Smooth muscle cell (in vitro differentiated cells): ENCODE measurements at regions not wholly inside any gene's neighbourhood (a gene's known extent, or its start where the extent isn't known, plus 50 kb on each side); places are given as distances from the start of the nearest gene placed in this dataset.

Experiments
- DNase-seq: peaks from one replicate; lab custom pipeline; 2025; ENCODE audit not compliant: unreplicated experiment; lab: John Stamatoyannopoulos, UW
- H2AFZ ChIP-seq: fragments of 200-600 bp; sonication (generic); 2 replicates; pipeline ENCODE4 v1.6.0; 2016; ENCODE audit warnings: antibody characterized with exemption, low read depth, mild to moderate bottlenecking
- H3F3A ChIP-seq: fragments of 200-600 bp; sonication (generic); 2 replicates; pipeline ENCODE4 v1.6.0; 2017; ENCODE audit warnings: antibody characterized with exemption, low read depth
- H3K27ac ChIP-seq: fragments of 200-600 bp; sonication (generic); 2 replicates; pipeline ENCODE4 v1.5.1; 2016; ENCODE audit warnings: low read depth, mild to moderate bottlenecking
- H3K27me3 ChIP-seq: fragments of 200-600 bp; sonication (generic); 2 replicates; pipeline ENCODE4 v1.6.1; 2016; ENCODE audit warnings: low read depth, mild to moderate bottlenecking
- H3K36me3 ChIP-seq: fragments of 200-600 bp; sonication (generic); 2 replicates; pipeline ENCODE4 v1.5.1; 2016; ENCODE audit warnings: low read depth
- H3K4me1 ChIP-seq: fragments of 200-600 bp; sonication (generic); 2 replicates; pipeline ENCODE4 v1.5.1; 2016; ENCODE audit warnings: low read depth
- H3K4me2 ChIP-seq: fragments of 200-600 bp; sonication (generic); 2 replicates; pipeline ENCODE4 v1.6.0; 2016; ENCODE audit warnings: mild to moderate bottlenecking
- H3K4me3 ChIP-seq: fragments of 200-600 bp; sonication (generic); 2 replicates; pipeline ENCODE4 v1.5.1; 2016; ENCODE audit warnings: mild to moderate bottlenecking
- H3K79me2 ChIP-seq: fragments of 200-600 bp; sonication (generic); 2 replicates; pipeline ENCODE4 v1.6.0; 2016; ENCODE audit warnings: low read depth, mild to moderate bottlenecking
- H3K9ac ChIP-seq: fragments of 200-600 bp; sonication (generic); 2 replicates; pipeline ENCODE4 v1.6.0; 2016; ENCODE audit warnings: low read depth
- H3K9me3 ChIP-seq: fragments of 200-600 bp; sonication (generic); replicated peaks from 2 replicates; pipeline ENCODE4 v1.5.1; 2016; ENCODE audit warnings: low read depth
- H4K20me1 ChIP-seq: fragments of 200-600 bp; sonication (generic); 2 replicates; pipeline ENCODE4 v1.6.0; 2016; ENCODE audit warnings: low read depth
- WGBS: methylation state at CpG from one replicate; pipeline ENCODE4 v1.1.7; 2016; ENCODE audit warnings: low lambda C conversion rate; 5-methylcytosine and 5-hydroxymethylcytosine counted together
- TF ChIP-seq, protein P1 (sequence below): fragments of 200-600 bp; sonication (generic); IDR thresholded peaks from 2 replicates; pipeline ENCODE4 v1.5.1; 2017; ENCODE audit warnings: borderline replicate concordance, mild to moderate bottlenecking, antibody characterized with exemption; ENCODE audit not compliant: insufficient read depth, poor library complexity, severe bottlenecking

DNA sequence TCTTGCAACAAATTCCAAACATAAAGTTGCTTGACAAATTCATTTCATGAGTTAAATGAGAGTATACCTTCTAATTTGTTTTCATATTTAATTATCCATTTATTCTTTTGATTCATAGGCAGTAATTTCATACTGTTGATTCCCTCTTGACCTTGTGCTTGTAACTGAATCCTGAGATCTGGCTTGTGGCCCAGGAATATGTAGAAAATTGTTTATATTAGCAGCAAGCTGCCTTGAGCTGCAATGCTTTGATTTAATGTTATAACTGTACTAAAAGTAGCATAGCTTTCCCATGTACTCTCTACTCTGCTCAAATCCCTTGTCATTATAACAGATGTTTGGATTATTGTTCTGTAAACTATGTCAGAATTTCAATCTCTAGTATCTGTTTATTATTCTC, 780.7 kb downstream of the NR2F1-AS1 start:
- Histone ChIP-seq H3K4me3 (no peak overlapping the region), H3K27me3 (peaks cover 13% of the 10 kb centered on the region), H3F3A (no peaks in the 10 kb centered on the region), H3K79me2 (no peaks in the 10 kb centered on the region), H2AFZ (no peak overlapping the region), H3K36me3 (no peaks in the 10 kb centered on the region), H4K20me1 (no peaks in the 10 kb centered on the region), H3K4me1 (peaks cover 10% of the 10 kb centered on the region), H3K4me2 (no peak overlapping the region), H3K9ac (no peak overlapping the region), H3K9me3 (peaks cover 6% of the 10 kb centered on the region), H3K27ac (no peak overlapping the region)
- TF ChIP-seq, protein P1, sequence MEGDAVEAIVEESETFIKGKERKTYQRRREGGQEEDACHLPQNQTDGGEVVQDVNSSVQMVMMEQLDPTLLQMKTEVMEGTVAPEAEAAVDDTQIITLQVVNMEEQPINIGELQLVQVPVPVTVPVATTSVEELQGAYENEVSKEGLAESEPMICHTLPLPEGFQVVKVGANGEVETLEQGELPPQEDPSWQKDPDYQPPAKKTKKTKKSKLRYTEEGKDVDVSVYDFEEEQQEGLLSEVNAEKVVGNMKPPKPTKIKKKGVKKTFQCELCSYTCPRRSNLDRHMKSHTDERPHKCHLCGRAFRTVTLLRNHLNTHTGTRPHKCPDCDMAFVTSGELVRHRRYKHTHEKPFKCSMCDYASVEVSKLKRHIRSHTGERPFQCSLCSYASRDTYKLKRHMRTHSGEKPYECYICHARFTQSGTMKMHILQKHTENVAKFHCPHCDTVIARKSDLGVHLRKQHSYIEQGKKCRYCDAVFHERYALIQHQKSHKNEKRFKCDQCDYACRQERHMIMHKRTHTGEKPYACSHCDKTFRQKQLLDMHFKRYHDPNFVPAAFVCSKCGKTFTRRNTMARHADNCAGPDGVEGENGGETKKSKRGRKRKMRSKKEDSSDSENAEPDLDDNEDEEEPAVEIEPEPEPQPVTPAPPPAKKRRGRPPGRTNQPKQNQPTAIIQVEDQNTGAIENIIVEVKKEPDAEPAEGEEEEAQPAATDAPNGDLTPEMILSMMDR = no peak
- no peak for DNase-seq

DNA sequence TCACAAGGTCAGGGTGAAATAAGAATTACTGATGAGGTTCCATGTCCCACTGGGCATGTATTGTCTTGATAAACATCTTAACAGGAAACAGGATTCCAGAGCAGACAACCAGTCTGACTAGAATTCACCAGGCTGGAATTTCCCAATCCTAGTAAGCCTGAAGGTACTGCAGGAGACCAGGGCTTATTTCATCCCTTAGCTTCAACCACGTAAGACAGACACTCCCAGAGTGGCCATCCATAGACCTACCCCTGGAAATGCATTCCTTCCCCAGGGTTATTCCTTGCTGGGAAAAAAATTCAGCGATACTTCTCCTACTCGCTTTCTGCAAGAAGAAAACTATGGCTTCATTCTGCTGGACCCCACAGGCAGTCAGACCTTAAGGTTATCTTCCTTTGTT, 785.4 kb downstream of the NR2F1-AS1 start:
- Histone ChIP-seq H3K4me3 (no peak overlapping the region), H3F3A (no peaks in the 10 kb centered on the region), H3K4me2 (no peak overlapping the region), H3K9ac (no peak overlapping the region), H3K27me3 (no peaks in the 10 kb centered on the region), H3K4me1 (no peaks in the 10 kb centered on the region), H2AFZ (no peak overlapping the region), H3K36me3 (no peaks in the 10 kb centered on the region), H3K27ac (no peak overlapping the region), H4K20me1 (no peaks in the 10 kb centered on the region), H3K79me2 (no peaks in the 10 kb centered on the region), H3K9me3 (peaks cover 6% of the 10 kb centered on the region)
- DNase-seq = no peak
- TF ChIP-seq, protein P1 = no peak
- 92% methylated on average over 3 of the region's 3 CpGs for WGBS

DNA sequence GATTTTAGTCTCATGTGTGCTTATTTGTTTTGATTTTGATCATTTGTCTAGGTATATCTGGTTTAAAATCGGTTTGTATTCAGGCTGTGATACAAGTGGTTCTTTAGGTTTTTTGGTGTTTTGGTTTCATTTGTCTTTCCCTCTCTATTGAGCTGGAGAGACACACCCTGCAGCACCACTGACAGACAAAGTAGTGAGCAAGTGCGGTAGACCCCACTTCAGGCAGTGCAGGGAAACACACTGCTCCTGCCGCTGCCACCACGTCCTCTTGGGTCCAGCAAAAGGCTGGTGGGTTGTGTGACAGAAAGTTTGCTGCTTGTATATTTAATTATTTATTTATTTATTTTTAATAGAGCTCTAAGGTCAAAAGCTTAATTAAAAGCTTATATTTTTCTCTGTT, 801.0 kb downstream of the NR2F1-AS1 start:
- Histone ChIP-seq H3K9ac (no peak overlapping the region), H3K4me1 (peaks cover 34% of the 10 kb centered on the region), H3K9me3 (no peaks in the 10 kb centered on the region), H3K27me3 (no peaks in the 10 kb centered on the region), H3F3A (no peaks in the 10 kb centered on the region), H4K20me1 (no peaks in the 10 kb centered on the region), H3K36me3 (no peaks in the 10 kb centered on the region), H3K4me2 (no peak overlapping the region), H3K79me2 (no peaks in the 10 kb centered on the region), H3K4me3 (no peak overlapping the region), H3K27ac (no peak overlapping the region), H2AFZ (no peak overlapping the region)
- TF ChIP-seq, protein P1 = no peak
- DNase-seq = no peak
- 74% methylated on average over 4 of the region's 4 CpGs for WGBS

DNA sequence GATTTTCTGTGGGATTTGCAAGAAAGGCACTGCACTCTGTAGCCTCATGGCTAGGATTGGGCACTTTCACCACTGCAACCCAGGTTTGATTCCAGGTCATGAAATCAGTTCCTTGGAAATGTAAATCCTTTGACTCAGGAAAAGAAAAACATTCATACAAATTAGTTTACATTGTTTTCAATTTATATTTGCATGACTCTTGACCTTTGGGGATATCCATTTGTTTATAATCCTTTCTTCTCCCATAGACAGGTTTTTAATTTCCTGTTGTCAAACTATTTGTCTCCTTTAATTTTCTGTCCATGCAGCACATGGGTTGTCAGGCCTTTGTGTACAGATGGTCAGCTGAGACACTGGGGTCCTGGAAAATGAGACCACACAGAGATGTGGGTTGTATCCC, 801.5 kb downstream of the NR2F1-AS1 start:
- TF ChIP-seq, protein P1 = no peak
- Histone ChIP-seq H2AFZ (no peak overlapping the region), H3K9me3 (no peaks in the 10 kb centered on the region), H3K27me3 (no peaks in the 10 kb centered on the region), H3K27ac (no peak overlapping the region), H3F3A (no peaks in the 10 kb centered on the region), H3K4me1 (peaks cover 34% of the 10 kb centered on the region), H3K79me2 (no peaks in the 10 kb centered on the region), H4K20me1 (no peaks in the 10 kb centered on the region), H3K4me3 (no peak overlapping the region), H3K4me2 (no peak overlapping the region), H3K36me3 (no peaks in the 10 kb centered on the region), H3K9ac (no peak overlapping the region)
- no peak for DNase-seq
